Adrenal gland (tissue), 5 donors: ENCODE measurements at regions not wholly inside any gene's neighbourhood (a gene's known extent, or its start where the extent isn't known, plus 50 kb on each side); places are given as distances from the start of the nearest gene placed in this dataset.
"Not testable (repeated sequence)": the region's sequence is repeated elsewhere in the genome, so short reads cannot be mapped to it uniquely, and the experiment has no call there.

ENCODE experiments used
- CTCF ChIP-seq, 6 experiments: fragments of 450-650 bp in 4 of 6; fragments of 200-600 bp in 2 of 6; sonication (generic) in 1 of 6; IDR thresholded peaks; 1 replicate in 5 of 6; 2 replicates in 1 of 6; pipeline versions ENCODE4 v1.5.1 to v1.8.0; 2016 to 2021; ENCODE audit warnings: antibody characterized with exemption in 6 of 6, mild to moderate bottlenecking in 2 of 6, moderate library complexity in 1 of 6
- POLR2A ChIP-seq, 2 donors: fragments of 450-650 bp; IDR thresholded peaks; one replicate each; pipeline ENCODE4 v1.6.1; 2017; ENCODE audit warnings: antibody characterized with exemption in 2 of 2, mild to moderate bottlenecking in 2 of 2, moderate library complexity in 1 of 2
- donor health status: DM: no; HTN: no; CAD: no.

- not testable (repeated sequence) for TF ChIP-seq CTCF, POLR2A (IDR thresholded peaks at IDR 0.05)
Measured at GRCh38 chr9:129545876-129546275, 75.0 kb downstream of the C9orf50 start.
